Astrocyte (in vitro differentiated cells and primary cell): ENCODE measurements at regions not wholly inside any gene's neighbourhood (a gene's known extent, or its start where the extent isn't known, plus 50 kb on each side); places are given as distances from the start of the nearest gene placed in this dataset.

Experiments
- DNase-seq: peaks from one replicate; pipeline ENCODE4 v3.0.0-alpha.2; 2010; ENCODE audit warnings: low read depth
- FAIRE-seq: peaks from 2 replicates; lab custom pipeline; 2011; peaks lifted over from hg19 to GRCh38; lab: Jason Lieb, UNC
- H2AFZ ChIP-seq: 2 replicates; pipeline ENCODE4 v1.6.0; 2012; ENCODE audit warnings: low read depth, low read length, inconsistent platforms
- H3K27ac ChIP-seq: 2 replicates; pipeline ENCODE4 v1.5.1; 2011; ENCODE audit warnings: low read depth, low read length, inconsistent platforms
- H3K27me3 ChIP-seq: 2 replicates; pipeline ENCODE4 v1.6.0; 2011; ENCODE audit warnings: low read length, inconsistent platforms; ENCODE audit not compliant: insufficient read depth
- H3K36me3 ChIP-seq: 2 replicates; pipeline ENCODE4 v1.5.1; 2011; ENCODE audit warnings: low read length, inconsistent platforms; ENCODE audit not compliant: insufficient read depth
- H3K4me1 ChIP-seq: 2 replicates; pipeline ENCODE4 v1.5.1; 2011; ENCODE audit warnings: low read length, inconsistent platforms; ENCODE audit not compliant: insufficient read depth
- H3K4me2 ChIP-seq: 2 replicates; pipeline ENCODE4 v1.6.0; 2012; ENCODE audit warnings: low read length, inconsistent platforms
- H3K4me3 ChIP-seq: 2 replicates; pipeline ENCODE4 v1.5.1; 2011; ENCODE audit warnings: low read depth, mild to moderate bottlenecking, low read length, inconsistent platforms; ENCODE audit not compliant: insufficient read depth
- H3K79me2 ChIP-seq: 2 replicates; pipeline ENCODE4 v1.6.0; 2012; ENCODE audit warnings: mild to moderate bottlenecking, low read length, inconsistent platforms; ENCODE audit not compliant: insufficient read depth
- H3K9ac ChIP-seq: 2 replicates; pipeline ENCODE4 v1.6.0; 2012; ENCODE audit warnings: mild to moderate bottlenecking, low read length, inconsistent platforms
- H3K9me3 ChIP-seq: 2 replicates; pipeline ENCODE4 v1.5.1; 2012; ENCODE audit warnings: low read depth, mild to moderate bottlenecking, low read length, inconsistent platforms; ENCODE audit not compliant: insufficient read depth
- H4K20me1 ChIP-seq: 2 replicates; pipeline ENCODE4 v1.6.0; 2012; ENCODE audit warnings: low read length, inconsistent platforms; ENCODE audit not compliant: insufficient read depth
- H3K27ac Mint-ChIP-seq: one replicate; pipeline ENCODE4 v1.8.0; 2021; ENCODE audit warnings: mild to moderate bottlenecking, mixed read lengths; ENCODE audit not compliant: unreplicated experiment
- H3K27me3 Mint-ChIP-seq: one replicate; pipeline ENCODE4 v1.8.0; 2021; ENCODE audit warnings: low read depth, mixed read lengths; ENCODE audit not compliant: unreplicated experiment
- H3K36me3 Mint-ChIP-seq: one replicate; pipeline ENCODE4 v1.8.0; 2021; ENCODE audit warnings: low read depth, mixed read lengths; ENCODE audit not compliant: unreplicated experiment
- H3K4me1 Mint-ChIP-seq: one replicate; pipeline ENCODE4 v1.8.0; 2021; ENCODE audit warnings: low read depth, mixed read lengths; ENCODE audit not compliant: unreplicated experiment
- H3K4me3 Mint-ChIP-seq: one replicate; pipeline ENCODE4 v1.8.0; 2021; ENCODE audit warnings: mild to moderate bottlenecking, moderate library complexity, mixed read lengths; ENCODE audit not compliant: unreplicated experiment
- H3K9me3 Mint-ChIP-seq: one replicate; pipeline ENCODE4 v1.8.0; 2021; ENCODE audit warnings: mild to moderate bottlenecking, mixed read lengths; ENCODE audit not compliant: unreplicated experiment
- EZH2 ChIP-seq: IDR thresholded peaks from 2 replicates; pipeline ENCODE4 v1.6.1; 2012; ENCODE audit warnings: mild to moderate bottlenecking, low read length, inconsistent platforms; ENCODE audit not compliant: insufficient read depth
- TF ChIP-seq, protein P1 (sequence below): IDR thresholded peaks from 2 replicates; pipeline ENCODE4 v1.5.1; 2011; ENCODE audit warnings: low read depth, mild to moderate bottlenecking, inconsistent platforms, low read length, moderate library complexity; ENCODE audit not compliant: insufficient read depth

GRCh38 chr3:135539854-135540253 lies 425.7 kb upstream of the PPP2R3A start:
- H3K27ac ChIP-seq = no peak overlapping the region
- no peaks in the 10 kb centered on the region for H3K4me1 ChIP-seq
- no peaks in the 10 kb centered on the region for H3K9me3 ChIP-seq
- H3K79me2 ChIP-seq = no peaks in the 10 kb centered on the region
- Mint-ChIP-seq H3K27ac (no peak overlapping the region), H3K4me3 (no peak overlapping the region), H3K9me3 (no peaks in the 10 kb centered on the region), H3K27me3 (no peaks in the 10 kb centered on the region), H3K4me1 (no peaks in the 10 kb centered on the region), H3K36me3 (no peaks in the 10 kb centered on the region)
- no peak for DNase-seq
- H3K36me3 ChIP-seq = no peaks in the 10 kb centered on the region
- no peaks in the 10 kb centered on the region for H4K20me1 ChIP-seq
- H3K4me2 ChIP-seq = no peak overlapping the region
- H2AFZ ChIP-seq = no peak overlapping the region
- H3K9ac ChIP-seq = no peak overlapping the region
- TF ChIP-seq, protein P1, sequence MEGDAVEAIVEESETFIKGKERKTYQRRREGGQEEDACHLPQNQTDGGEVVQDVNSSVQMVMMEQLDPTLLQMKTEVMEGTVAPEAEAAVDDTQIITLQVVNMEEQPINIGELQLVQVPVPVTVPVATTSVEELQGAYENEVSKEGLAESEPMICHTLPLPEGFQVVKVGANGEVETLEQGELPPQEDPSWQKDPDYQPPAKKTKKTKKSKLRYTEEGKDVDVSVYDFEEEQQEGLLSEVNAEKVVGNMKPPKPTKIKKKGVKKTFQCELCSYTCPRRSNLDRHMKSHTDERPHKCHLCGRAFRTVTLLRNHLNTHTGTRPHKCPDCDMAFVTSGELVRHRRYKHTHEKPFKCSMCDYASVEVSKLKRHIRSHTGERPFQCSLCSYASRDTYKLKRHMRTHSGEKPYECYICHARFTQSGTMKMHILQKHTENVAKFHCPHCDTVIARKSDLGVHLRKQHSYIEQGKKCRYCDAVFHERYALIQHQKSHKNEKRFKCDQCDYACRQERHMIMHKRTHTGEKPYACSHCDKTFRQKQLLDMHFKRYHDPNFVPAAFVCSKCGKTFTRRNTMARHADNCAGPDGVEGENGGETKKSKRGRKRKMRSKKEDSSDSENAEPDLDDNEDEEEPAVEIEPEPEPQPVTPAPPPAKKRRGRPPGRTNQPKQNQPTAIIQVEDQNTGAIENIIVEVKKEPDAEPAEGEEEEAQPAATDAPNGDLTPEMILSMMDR = no peak
- no peak for TF ChIP-seq EZH2
- FAIRE-seq = no peak
- no peaks in the 10 kb centered on the region for H3K27me3 ChIP-seq
- no peak overlapping the region for H3K4me3 ChIP-seq

- Histone ChIP-seq H2AFZ (no peak overlapping the region), H4K20me1 (no peaks in the 10 kb centered on the region), H3K9me3 (no peaks in the 10 kb centered on the region), H3K36me3 (no peaks in the 10 kb centered on the region), H3K27me3 (no peaks in the 10 kb centered on the region), H3K79me2 (no peaks in the 10 kb centered on the region), H3K4me2 (no peak overlapping the region), H3K9ac (no peak overlapping the region), H3K4me1 (no peaks in the 10 kb centered on the region), H3K27ac (no peak overlapping the region), H3K4me3 (no peak overlapping the region)
- Mint-ChIP-seq H3K27ac (no peak overlapping the region), H3K27me3 (peaks cover 6% of the 10 kb centered on the region), H3K9me3 (peaks cover 2% of the 10 kb centered on the region), H3K4me3 (no peak overlapping the region), H3K36me3 (no peaks in the 10 kb centered on the region), H3K4me1 (peaks cover 2% of the 10 kb centered on the region)
- FAIRE-seq (no peak), DNase-seq (no peak)
- no peak for TF ChIP-seq EZH2
- TF ChIP-seq, protein P1 = no peak
These were observed 415.5 kb upstream of the PPP2R3A start for GRCh38 chr3:135549928-135550494.

DNA sequence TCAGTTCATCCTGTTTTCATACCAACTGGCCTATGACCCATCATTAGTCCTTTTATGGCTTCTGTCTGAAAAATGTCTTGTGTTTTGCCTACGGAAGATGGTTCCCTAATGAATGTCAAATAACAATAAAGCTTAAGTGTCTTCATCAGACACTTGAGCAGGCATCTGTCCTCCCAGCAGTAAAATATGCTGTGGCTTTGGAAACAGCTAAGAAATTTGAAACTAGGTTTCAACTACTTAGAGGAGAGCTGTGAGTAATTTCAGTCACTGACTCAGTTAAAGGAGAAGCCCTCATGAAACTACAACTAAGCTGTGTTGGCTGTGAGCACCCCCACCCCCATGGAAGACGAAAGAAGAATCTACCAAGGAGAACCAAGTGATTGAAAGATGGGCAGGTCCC lies 409.4 kb upstream of the PPP2R3A start:
- H3K36me3 Mint-ChIP-seq = no peaks in the 10 kb centered on the region
- Histone ChIP-seq H3K4me1 (no peaks in the 10 kb centered on the region), H3K9me3 (no peaks in the 10 kb centered on the region), H3K27ac (no peak overlapping the region), H3K4me2 (no peak overlapping the region), H4K20me1 (no peaks in the 10 kb centered on the region), H3K36me3 (no peaks in the 10 kb centered on the region), H3K9ac (no peak overlapping the region), H3K4me3 (no peak overlapping the region), H2AFZ (no peak overlapping the region), H3K79me2 (no peaks in the 10 kb centered on the region), H3K27me3 (no peaks in the 10 kb centered on the region)
- H3K9me3 Mint-ChIP-seq = no peaks in the 10 kb centered on the region
- peaks cover 9% of the 10 kb centered on the region for H3K4me1 Mint-ChIP-seq
- DNase-seq = no peak
- no peaks in the 10 kb centered on the region for H3K27me3 Mint-ChIP-seq
- H3K4me3 Mint-ChIP-seq = no peak overlapping the region
- TF ChIP-seq, protein P1 = no peak
- TF ChIP-seq EZH2 = no peak
- no peak overlapping the region for H3K27ac Mint-ChIP-seq
- no peak for FAIRE-seq
